HCT116 (cell line): ENCODE measurements at regions not wholly inside any gene's neighbourhood (a gene's known extent, or its start where the extent isn't known, plus 50 kb on each side); places are given as distances from the start of the nearest gene placed in this dataset.

Source experiments
- ATAC-seq: fragments of 200-7000 bp; cut with Tn5 transposase; 2 replicates; pipeline ENCODE4 v1.9.1; 2020; ENCODE audit warnings: mild to moderate bottlenecking, moderate library complexity
- BruUV-seq: library from RNA; stranded (reverse); fragments of 400-500 nt; replicated peaks from 2 replicates; lab custom pipeline; 2021; lab: Mats Ljungman, UMichigan
- CTCF ChIA-PET: fragments of 300-600 bp; sonication (Branson Sonifier 250); formaldehyde crosslinking; loops from one replicate; lab custom pipeline; 2021; ENCODE audit warnings: antibody characterized with exemption; lab: Charles Lee
- POLR2A ChIA-PET: fragments of 300-600, 350-600 bp; sonication (Branson Sonifier 250); formaldehyde crosslinking; loops from one replicate; lab custom pipeline; 2021; ENCODE audit warnings: antibody characterized with exemption; lab: Charles Lee
- RAD21 ChIA-PET, 2 experiments: fragments of 300-600 bp; sonication (Branson Sonifier 250); formaldehyde crosslinking; loops; one replicate each; lab custom pipeline; 2023; ENCODE audit warnings: low total read pairs in 2 of 2; ENCODE audit not compliant: uncharacterized antibody in 2 of 2, unreplicated experiment in 2 of 2, low non-redundant PET in 1 of 2; lab: Charles Lee
- DNase-seq: peaks from one replicate; pipeline ENCODE4 v3.0.0-alpha.2; 2010; ENCODE audit warnings: low read depth, low spot score
- H2AFZ ChIP-seq: fragments of 200-600 bp; shearing (Covaris generic), sonication (generic); 2 replicates; pipeline ENCODE4 v1.6.1; 2017; ENCODE audit warnings: low read depth, mixed run types, mixed read lengths, antibody characterized with exemption, low read length; ENCODE audit not compliant: poor library complexity, severe bottlenecking
- H3K27ac ChIP-seq: 2 replicates; pipeline ENCODE4 v1.5.1; 2012; ENCODE audit warnings: low read depth, low read length
- H3K27me3 ChIP-seq: fragments of 200-600 bp; sonication (generic); 2 replicates; pipeline ENCODE4 v1.6.1; 2016; ENCODE audit warnings: mixed run types, low read length, mixed read lengths; ENCODE audit not compliant: insufficient read depth
- H3K36me3 ChIP-seq, 2 experiments: fragments of 200-500 bp in 1 of 2; fragments of 200-600 bp in 1 of 2; sonication (Bioruptor generic) in 1 of 2; sonication (generic) in 1 of 2; 2 replicates each; pipeline versions ENCODE4 v1.5.1 to v1.6.1; 2014 to 2016; ENCODE audit warnings: low read length in 2 of 2, inconsistent platforms in 1 of 2, mixed read lengths in 1 of 2, mixed run types in 1 of 2; ENCODE audit not compliant: insufficient read depth in 2 of 2, control insufficient read depth in 1 of 2
- H3K4me1 ChIP-seq, 2 experiments: fragments of 200-600 bp in 1 of 2; sonication (generic) in 1 of 2; 2 replicates each; pipeline versions ENCODE4 v1.5.1 to v1.6.1; 2012 to 2017; ENCODE audit warnings: low read length in 2 of 2, inconsistent platforms in 1 of 2, mild to moderate bottlenecking in 1 of 2, mixed read lengths in 1 of 2, mixed run types in 1 of 2, moderate library complexity in 1 of 2; ENCODE audit not compliant: insufficient read depth in 2 of 2, control insufficient read depth in 1 of 2
- H3K4me2 ChIP-seq: fragments of 200-600 bp; sonication (generic); 2 replicates; pipeline ENCODE4 v1.6.1; 2017; ENCODE audit warnings: mixed run types, low read length, mixed read lengths
- H3K4me3 ChIP-seq, 2 experiments: fragments of 200-600 bp in 1 of 2; sonication (generic) in 1 of 2; replicated peaks in 1 of 2; 2 replicates each; pipeline ENCODE4 v1.5.1; 2011 to 2016; ENCODE audit warnings: low read length in 2 of 2, control low read depth in 1 of 2, low read depth in 1 of 2, mild to moderate bottlenecking in 1 of 2, mixed read lengths in 1 of 2, mixed run types in 1 of 2
- H3K79me2 ChIP-seq: fragments of 200-600 bp; sonication (generic); 2 replicates; pipeline ENCODE4 v1.6.1; 2017; ENCODE audit warnings: mild to moderate bottlenecking, mixed run types, low read length, moderate library complexity, mixed read lengths; ENCODE audit not compliant: insufficient read depth
- H3K9ac ChIP-seq: fragments of 200-600 bp; sonication (generic); 2 replicates; pipeline ENCODE4 v1.6.1; 2016; ENCODE audit warnings: low read length, mixed read lengths
- H3K9me2 ChIP-seq: fragments of 200-600 bp; sonication (generic), shearing (Covaris generic); 2 replicates; pipeline ENCODE4 v1.6.1; 2017; ENCODE audit warnings: mixed run types, mild to moderate bottlenecking, moderate library complexity; ENCODE audit not compliant: insufficient read depth
- H3K9me3 ChIP-seq, 2 experiments: fragments of 200-500 bp in 1 of 2; fragments of 200-600 bp in 1 of 2; sonication (Bioruptor generic) in 1 of 2; sonication (generic) in 1 of 2; 2 replicates each; pipeline ENCODE4 v1.6.1; 2014 to 2017; ENCODE audit warnings: low read length in 2 of 2, mixed read lengths in 2 of 2, inconsistent platforms in 1 of 2, low read depth in 1 of 2, mild to moderate bottlenecking in 1 of 2, mixed run types in 1 of 2, moderate library complexity in 1 of 2; ENCODE audit not compliant: control insufficient read depth in 1 of 2, insufficient read depth in 1 of 2
- H4K20me1 ChIP-seq: fragments of 200-600 bp; sonication (generic), shearing (Covaris generic); 2 replicates; pipeline ENCODE4 v1.6.1; 2017; ENCODE audit warnings: mixed run types, mild to moderate bottlenecking, moderate library complexity; ENCODE audit not compliant: insufficient read depth
- CBX3 ChIP-seq: IDR thresholded peaks from 2 replicates; pipeline ENCODE4 v1.6.1; 2012; ENCODE audit warnings: low read depth
- CEBPB ChIP-seq: IDR thresholded peaks from 2 replicates; pipeline ENCODE4 v1.6.1; 2012; ENCODE audit warnings: low read depth
- FOSL1 ChIP-seq: IDR thresholded peaks from 2 replicates; pipeline ENCODE4 v1.6.1; 2012; ENCODE audit warnings: low read depth
- JUND ChIP-seq: IDR thresholded peaks from 2 replicates; pipeline ENCODE4 v1.6.1; 2012
- RAD21 ChIP-seq: IDR thresholded peaks from 2 replicates; pipeline ENCODE4 v1.6.1; 2012; ENCODE audit warnings: low read depth, mild to moderate bottlenecking
- REST ChIP-seq: IDR thresholded peaks from 2 replicates; pipeline ENCODE4 v1.6.1; 2012; ENCODE audit warnings: low read depth
- ZFX ChIP-seq: fragments of 450-650 bp; IDR thresholded peaks from 2 replicates; pipeline ENCODE4 v1.6.1; 2017
- intact Hi-C: fragments of 100-400 bp; cut with micrococcal nuclease; formaldehyde crosslinking; loops from 2 replicates; pipeline ENCODE4 v1.10.0; 2022
- TF ChIP-seq, protein P1 (sequence below): IDR thresholded peaks from 2 replicates; pipeline ENCODE4 v1.6.1; 2012

- CTCF ChIA-PET: no interaction called here
- RAD21 ChIA-PET: no interaction called here
- no peak overlapping the region for H2AFZ ChIP-seq
These were observed 153.5 kb downstream of the RPLP1 start for GRCh38 chr15:69606144-69606543.

More at GRCh38 chr15:69606144-69606543, 153.5 kb downstream of the RPLP1 start:
- H3K4me1 ChIP-seq: no peaks in the 10 kb centered on the region
- no peak for ATAC-seq
- H3K4me3 ChIP-seq: no peak overlapping the region
- H3K79me2 ChIP-seq: no peaks in the 10 kb centered on the region
- H3K4me2 ChIP-seq: no peak overlapping the region
- H3K36me3 ChIP-seq: no peaks in the 10 kb centered on the region
- H3K9me3 ChIP-seq: no peaks in the 10 kb centered on the region
- no peak overlapping the region for H3K9ac ChIP-seq
- BruUV-seq: no TSS peak
- DNase-seq: no peak
- POLR2A ChIA-PET: no interaction called here
- peaks cover 12% of the 10 kb centered on the region; the same call in 1 of the 2 replicates for H3K27me3 ChIP-seq
- H3K9me2 ChIP-seq: no peaks in the 10 kb centered on the region
- no peak overlapping the region for H3K27ac ChIP-seq
- intact Hi-C loops: no loop called here
- H4K20me1 ChIP-seq: no peaks in the 10 kb centered on the region
- TF ChIP-seq, protein P1, sequence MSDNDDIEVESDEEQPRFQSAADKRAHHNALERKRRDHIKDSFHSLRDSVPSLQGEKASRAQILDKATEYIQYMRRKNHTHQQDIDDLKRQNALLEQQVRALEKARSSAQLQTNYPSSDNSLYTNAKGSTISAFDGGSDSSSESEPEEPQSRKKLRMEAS: no peak
- no peak for TF ChIP-seq ZFX
- no peak for TF ChIP-seq REST
- no peak for TF ChIP-seq FOSL1
- no peak for TF ChIP-seq JUND
- no peak for TF ChIP-seq CBX3
- no peak for TF ChIP-seq CEBPB
- no peak for TF ChIP-seq RAD21
